Lower leg skin (tissue), 3 donors: ENCODE measurements at regions not wholly inside any gene's neighbourhood (a gene's known extent, or its start where the extent isn't known, plus 50 kb on each side); places are given as distances from the start of the nearest gene placed in this dataset.

Experiments
- POLR2A ChIP-seq, 2 donors: fragments of 450-650 bp; IDR thresholded peaks; one replicate each; pipeline ENCODE4 v1.6.1; 2016 to 2017; ENCODE audit warnings: antibody characterized with exemption in 2 of 2, mild to moderate bottlenecking in 1 of 2, moderate library complexity in 1 of 2
- TF ChIP-seq, protein P1 (sequence below), 3 donors: fragments of 450-650 bp; IDR thresholded peaks; one replicate each; pipeline ENCODE4 v1.5.1; 2016; ENCODE audit warnings: antibody characterized with exemption in 3 of 3, mild to moderate bottlenecking in 3 of 3, moderate library complexity in 2 of 3

DNA sequence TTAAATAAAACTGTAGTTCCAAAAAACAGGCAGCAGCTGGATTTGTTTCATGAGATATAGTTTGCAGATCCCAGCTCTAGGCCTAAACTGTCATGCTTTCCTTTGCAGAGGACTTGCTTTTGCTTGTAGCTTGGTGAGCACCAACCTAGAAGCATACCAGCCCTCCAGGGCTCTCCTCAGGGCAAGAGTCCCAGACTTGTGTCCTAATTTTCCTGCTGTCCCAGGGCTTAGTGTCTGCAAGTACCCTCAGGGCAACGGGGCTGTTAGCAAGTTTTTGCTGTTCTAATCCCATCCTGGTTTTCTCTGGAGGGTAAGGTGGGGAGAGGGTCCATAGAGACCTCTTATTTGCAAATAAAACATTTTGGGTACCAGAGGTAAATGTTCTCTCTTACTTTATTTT, 59.5 kb downstream of the TMEM17 start:
- TF ChIP-seq, protein P1, sequence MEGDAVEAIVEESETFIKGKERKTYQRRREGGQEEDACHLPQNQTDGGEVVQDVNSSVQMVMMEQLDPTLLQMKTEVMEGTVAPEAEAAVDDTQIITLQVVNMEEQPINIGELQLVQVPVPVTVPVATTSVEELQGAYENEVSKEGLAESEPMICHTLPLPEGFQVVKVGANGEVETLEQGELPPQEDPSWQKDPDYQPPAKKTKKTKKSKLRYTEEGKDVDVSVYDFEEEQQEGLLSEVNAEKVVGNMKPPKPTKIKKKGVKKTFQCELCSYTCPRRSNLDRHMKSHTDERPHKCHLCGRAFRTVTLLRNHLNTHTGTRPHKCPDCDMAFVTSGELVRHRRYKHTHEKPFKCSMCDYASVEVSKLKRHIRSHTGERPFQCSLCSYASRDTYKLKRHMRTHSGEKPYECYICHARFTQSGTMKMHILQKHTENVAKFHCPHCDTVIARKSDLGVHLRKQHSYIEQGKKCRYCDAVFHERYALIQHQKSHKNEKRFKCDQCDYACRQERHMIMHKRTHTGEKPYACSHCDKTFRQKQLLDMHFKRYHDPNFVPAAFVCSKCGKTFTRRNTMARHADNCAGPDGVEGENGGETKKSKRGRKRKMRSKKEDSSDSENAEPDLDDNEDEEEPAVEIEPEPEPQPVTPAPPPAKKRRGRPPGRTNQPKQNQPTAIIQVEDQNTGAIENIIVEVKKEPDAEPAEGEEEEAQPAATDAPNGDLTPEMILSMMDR (IDR thresholded peaks at IDR 0.05), result no peak
- no peak for TF ChIP-seq POLR2A (IDR thresholded peaks at IDR 0.05)
